HG02588 (cell line): ENCODE measurements at regions not wholly inside any gene's neighbourhood (a gene's known extent, or its start where the extent isn't known, plus 50 kb on each side); places are given as distances from the start of the nearest gene placed in this dataset.
"Not testable (repeated sequence)": the region's sequence is repeated elsewhere in the genome, so short reads cannot be mapped to it uniquely, and the experiment has no call there.

ENCODE experiments used
- ATAC-seq: cut with Tn5 transposase; IDR thresholded peaks from one replicate; pipeline ENCODE4 v1.9.1; 2021; ENCODE audit warnings: mild to moderate bottlenecking, moderate library complexity; ENCODE audit not compliant: unreplicated experiment

- ATAC-seq, result no peak
Observed at GRCh38 chr12:18794000-18794399, 56.1 kb downstream of the CAPZA3 start.

DNA sequence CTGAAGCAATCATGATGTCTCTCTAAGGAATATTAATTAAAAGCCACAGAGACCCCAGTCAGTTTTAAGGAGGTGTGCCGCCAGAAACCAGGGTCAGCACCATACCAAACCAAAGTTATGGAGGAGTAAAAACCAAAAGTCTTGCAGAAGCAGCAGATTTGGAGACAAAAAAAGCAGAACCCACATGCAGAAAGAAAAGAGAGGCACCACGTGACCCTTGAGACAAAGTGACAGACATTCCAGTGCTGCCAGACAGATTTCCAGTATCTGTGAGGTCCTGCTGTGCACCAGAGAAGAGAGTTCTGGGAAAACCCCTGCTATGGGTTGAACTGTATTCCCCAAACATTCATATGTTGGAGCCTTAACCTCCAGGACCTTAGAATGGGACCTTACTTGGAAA, 59.7 kb downstream of the CAPZA3 start:
- no peak for ATAC-seq

- no peak for ATAC-seq
Observed at GRCh38 chr12:18798535-18799361, 60.8 kb downstream of the CAPZA3 start.

DNA sequence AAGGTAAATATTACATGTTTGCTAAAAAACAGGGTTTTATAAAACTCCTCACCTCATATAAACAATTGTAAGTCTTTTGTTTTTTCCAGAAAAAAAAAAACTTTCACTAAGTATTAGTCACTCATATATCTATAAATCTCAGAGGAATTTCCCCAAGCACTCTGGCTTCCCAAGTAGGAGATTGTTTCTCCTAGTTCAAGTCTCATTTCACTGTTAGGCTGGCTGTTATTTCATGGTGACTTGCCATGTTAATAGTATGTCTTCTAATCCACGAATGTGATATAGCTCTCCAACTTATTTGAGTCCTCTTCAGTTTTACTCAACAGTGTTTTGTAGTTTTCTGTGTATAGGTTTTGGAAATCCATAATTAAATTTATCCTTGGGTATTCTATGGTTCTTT, 61.6 kb downstream of the CAPZA3 start:
- ATAC-seq, result no peak

- no peak for ATAC-seq
Observed at GRCh38 chr12:18805516-18806248, 67.8 kb downstream of the CAPZA3 start.

- ATAC-seq, result no peak
Observed at GRCh38 chr12:18807714-18808113, 69.8 kb downstream of the CAPZA3 start.

- no peak for ATAC-seq
Observed at GRCh38 chr12:18808221-18808620, 70.3 kb downstream of the CAPZA3 start.

DNA sequence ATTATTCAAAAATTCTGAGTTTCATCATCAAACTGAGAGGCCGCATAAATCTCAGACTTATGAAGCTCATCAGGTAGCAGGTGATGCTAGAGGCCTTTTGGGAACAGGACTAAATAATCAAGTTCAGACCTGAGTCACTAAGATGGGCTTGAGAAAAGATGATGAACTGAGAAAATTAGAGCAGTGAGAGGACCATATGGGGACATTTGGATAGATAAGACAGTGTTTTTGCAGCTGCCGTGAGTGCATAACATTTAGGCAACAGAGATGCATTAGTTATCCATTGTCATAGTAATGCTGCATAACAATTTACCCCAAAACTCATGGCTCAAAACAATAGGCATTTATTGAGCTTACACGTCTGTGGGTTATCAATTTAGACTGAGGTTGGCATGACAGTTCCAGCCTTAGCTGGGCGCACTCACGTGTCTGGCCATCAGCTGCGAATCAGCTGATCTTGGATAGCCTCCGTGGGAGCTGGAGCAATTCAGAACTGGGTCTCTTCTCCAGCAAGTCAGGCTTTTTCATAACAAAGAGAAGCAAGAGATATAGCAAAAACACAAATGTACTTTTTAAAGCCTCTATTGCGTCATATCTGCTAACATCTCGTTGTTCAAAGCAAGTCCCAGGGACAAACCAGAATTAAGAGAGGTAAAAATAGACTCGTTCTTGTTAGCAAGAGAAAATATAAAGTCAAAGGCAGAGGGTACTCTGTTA, 72.8 kb downstream of the CAPZA3 start:
- no peak for ATAC-seq

- ATAC-seq, result no peak
Observed at GRCh38 chr12:18811273-18811672, 73.4 kb downstream of the CAPZA3 start.

- ATAC-seq, result no peak
Observed at GRCh38 chr12:18813753-18814152, 75.8 kb downstream of the CAPZA3 start.

DNA sequence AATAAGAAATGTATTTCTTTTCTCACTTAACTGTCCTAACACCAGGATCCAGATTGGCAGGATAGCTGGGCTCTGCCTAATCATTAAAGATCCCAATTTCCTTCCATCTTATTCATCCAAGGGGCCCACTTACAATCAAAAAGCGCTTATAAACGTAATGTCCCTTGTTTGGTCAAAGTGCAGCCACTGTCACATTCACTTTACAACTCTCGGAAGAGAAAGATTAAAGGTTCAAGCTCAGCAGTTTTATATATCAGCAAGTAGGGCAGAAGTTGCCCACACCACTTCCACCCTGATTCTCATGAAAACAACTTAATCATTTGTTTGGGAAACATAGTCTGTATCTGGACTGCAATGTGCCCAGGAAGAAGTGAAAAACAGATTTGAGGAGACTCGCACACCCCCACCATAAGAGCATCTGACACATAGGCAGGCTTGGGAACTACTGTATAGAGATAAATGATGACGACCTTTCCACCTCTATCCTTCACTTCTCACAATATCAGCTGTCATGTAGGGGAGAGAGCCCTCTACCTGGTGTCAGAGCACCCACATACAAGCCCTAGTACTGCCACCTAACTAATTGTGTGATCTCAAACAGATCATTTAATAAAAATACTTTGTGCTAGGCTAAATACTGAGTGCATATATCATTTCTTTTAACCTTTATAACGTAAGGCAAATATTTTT, 80.8 kb downstream of the CAPZA3 start:
- no peak for ATAC-seq

DNA sequence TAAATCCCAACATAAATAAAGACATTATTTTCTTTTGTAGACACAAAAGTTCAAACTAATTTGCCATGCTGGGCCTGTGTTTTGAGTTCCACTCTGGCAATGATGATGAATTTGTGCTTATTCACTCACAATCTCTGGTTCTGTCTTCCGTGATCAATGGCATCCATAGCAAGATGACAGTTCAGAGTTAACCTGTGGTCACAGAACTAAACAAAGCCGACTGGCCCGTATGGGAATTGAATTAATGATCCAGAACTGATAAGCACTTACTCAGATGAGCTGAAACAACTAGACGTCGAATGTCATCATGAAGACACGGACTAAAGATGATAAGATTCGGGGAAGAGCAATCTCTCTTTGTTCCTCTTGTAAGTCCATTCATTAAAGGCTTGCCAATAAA, 81.6 kb downstream of the CAPZA3 start:
- no peak for ATAC-seq

DNA sequence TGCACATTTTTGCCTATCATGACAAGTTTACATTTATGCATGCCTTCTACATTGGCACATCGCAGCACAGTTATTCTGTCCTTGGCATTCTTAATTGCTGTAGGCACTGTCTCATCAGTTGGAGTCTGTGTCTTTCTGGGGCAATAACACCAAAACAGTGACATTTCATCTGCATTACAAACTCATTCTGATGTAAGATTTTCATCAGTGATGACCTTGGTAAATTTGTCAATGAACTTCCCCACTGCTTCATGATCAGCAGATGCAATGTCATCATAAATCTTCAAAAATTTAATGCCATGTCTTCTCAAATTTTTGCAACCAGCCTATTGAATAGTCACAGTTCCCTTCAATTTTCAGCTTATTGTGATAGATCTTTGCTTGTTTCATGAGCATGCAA, 85.5 kb downstream of the CAPZA3 start:
- ATAC-seq, result no peak

DNA sequence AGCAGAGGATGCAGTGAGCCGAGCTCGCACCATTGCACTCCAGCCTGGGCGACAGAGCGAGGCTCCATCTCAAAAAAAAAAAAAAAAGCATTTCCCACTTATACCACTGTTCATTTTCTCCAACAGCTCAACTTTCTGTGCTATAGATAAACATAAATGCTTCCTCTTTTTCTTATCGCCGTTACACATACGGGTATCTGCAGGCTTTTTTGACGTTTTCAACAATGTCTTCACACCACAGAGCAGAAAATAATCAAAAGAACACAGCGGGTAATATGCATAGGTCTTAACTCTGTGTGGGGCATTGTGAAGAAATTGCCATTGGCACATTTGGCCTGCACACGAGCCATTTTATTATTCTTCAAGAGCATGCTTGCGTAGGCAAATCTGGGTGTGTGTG, 86.4 kb downstream of the CAPZA3 start:
- ATAC-seq, result no peak

DNA sequence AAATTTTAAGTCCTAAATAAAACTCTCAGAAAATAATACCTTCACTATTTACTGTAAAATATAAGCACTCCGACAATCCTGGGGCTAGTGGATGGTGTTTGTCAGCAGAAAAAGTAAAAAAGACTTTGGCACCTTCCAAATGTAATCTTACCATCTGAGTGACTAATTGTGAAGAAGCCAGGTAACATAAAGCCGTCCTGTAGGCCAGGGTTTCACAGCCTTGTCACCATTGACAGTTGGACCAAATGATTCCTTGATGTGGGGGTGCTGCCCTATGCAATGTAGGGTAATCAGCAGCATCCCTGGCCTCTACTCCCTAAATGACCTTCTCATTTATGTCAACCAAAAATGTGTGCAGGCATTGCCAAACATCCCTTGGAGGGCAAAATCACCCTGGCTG, 87.2 kb downstream of the CAPZA3 start:
- ATAC-seq, result no peak

DNA sequence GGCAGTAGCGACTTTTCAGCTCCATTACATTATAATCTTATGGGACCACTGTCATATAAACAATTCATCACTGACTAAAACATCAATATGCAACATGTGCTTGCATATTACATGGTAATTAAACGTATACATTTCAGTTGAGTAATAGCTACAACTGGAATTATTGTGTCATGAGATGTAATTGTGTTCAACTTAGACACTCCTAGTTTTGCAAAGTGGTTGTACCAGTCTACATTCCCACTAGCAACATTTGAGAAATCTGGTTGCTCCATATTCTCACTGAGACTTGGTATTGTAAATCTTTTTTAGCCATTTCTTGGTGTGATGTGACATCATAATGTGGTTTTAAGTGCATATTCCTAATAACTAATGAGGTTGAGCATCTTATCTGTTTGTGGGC, 90.0 kb downstream of the CAPZA3 start:
- ATAC-seq, result no peak

DNA sequence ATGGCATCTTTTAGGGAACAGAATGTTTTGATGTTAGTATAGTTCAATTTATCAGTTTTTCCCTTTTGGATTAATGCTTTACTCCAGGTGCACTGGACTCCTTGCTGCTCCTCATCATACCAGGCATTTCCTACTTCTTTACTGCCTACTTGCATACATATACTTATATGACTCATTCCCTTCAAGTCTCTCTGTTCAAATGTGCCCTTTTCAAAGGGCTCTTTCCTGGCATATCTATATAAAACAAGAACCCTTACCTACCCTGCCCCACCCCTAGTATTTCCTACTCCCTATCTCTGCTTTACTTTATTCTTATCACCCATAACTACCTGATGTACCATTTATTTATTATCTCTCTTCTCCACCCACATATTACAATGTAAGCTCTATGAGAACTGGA, 90.6 kb downstream of the CAPZA3 start:
- ATAC-seq, result no peak

- ATAC-seq, result no peak
Observed at GRCh38 chr12:18828987-18829386, 91.1 kb downstream of the CAPZA3 start.

DNA sequence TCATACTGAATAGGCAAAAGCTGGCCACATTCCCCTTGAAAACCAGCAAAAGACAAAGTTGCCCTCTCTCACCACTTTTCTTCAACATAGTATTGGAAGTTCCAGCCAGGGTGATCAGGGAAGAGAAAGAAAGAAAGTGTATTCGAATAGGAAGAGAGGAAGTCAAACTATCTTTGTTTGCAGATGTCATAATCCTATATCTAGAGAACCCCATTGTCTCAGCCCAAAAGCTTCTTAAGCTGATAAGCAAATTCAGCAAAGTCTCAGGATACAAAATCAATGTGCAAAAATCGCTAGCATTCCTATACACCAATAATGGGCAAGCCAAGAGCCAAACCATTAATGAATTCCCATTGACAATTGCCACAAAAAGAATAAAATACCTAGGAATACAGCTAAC, 95.0 kb downstream of the CAPZA3 start:
- ATAC-seq, result not testable (repeated sequence)

DNA sequence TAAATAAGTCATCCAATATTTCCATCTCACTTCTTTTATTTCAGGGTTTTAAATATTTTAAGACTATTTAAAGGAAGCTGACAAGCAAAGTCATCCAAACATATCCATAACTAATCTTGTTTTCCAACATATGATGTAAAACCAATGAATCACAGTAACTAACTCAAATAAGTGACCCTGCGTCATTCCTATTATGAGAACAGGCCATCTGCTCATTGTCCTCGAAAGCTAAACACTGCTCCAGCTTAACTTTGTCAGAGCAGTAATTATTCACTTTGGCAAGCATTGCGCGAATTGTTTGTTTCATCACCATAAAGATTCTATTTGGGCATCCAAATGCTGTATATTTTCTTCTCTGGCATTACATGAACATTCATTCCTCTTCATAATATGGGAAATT, 99.1 kb downstream of the CAPZA3 start:
- ATAC-seq, result no peak

- ATAC-seq, result no peak
Observed at GRCh38 chr12:18837505-18837904, 99.6 kb downstream of the CAPZA3 start.
